GM18907 (cell line): ENCODE measurements at regions not wholly inside any gene's neighbourhood (a gene's known extent, or its start where the extent isn't known, plus 50 kb on each side); places are given as distances from the start of the nearest gene placed in this dataset.

ENCODE experiments used
- ATAC-seq: cut with Tn5 transposase; IDR thresholded peaks from one replicate; pipeline ENCODE4 v1.9.1; 2021; ENCODE audit warnings: mild to moderate bottlenecking, moderate library complexity; ENCODE audit not compliant: unreplicated experiment

- no peak for ATAC-seq
Observed at GRCh38 chr15:47383801-47384200, 333.5 kb upstream of the SEMA6D start.

GRCh38 chr15:47384341-47384740 is 333.0 kb upstream of the SEMA6D start:
- ATAC-seq: no peak

GRCh38 chr15:47384776-47385175 is 332.5 kb upstream of the SEMA6D start:
- no peak for ATAC-seq

- no peak for ATAC-seq
Observed at GRCh38 chr15:47386459-47386858, 330.8 kb upstream of the SEMA6D start.

- no peak for ATAC-seq
Observed at GRCh38 chr15:47388299-47388698, 329.0 kb upstream of the SEMA6D start.

GRCh38 chr15:47390208-47390765 is 327.0 kb upstream of the SEMA6D start:
- ATAC-seq: no peak

GRCh38 chr15:47394286-47394809 is 323.0 kb upstream of the SEMA6D start:
- no peak for ATAC-seq

- ATAC-seq: no peak
Observed at GRCh38 chr15:47395076-47395475, 322.2 kb upstream of the SEMA6D start.

- ATAC-seq: no peak
Observed at GRCh38 chr15:47397655-47398054, 319.6 kb upstream of the SEMA6D start.

- no peak for ATAC-seq
Observed at GRCh38 chr15:47398132-47398531, 319.2 kb upstream of the SEMA6D start.

- ATAC-seq: no peak
Observed at GRCh38 chr15:47398594-47398993, 318.7 kb upstream of the SEMA6D start.

- no peak for ATAC-seq
Observed at GRCh38 chr15:47399100-47399499, 318.2 kb upstream of the SEMA6D start.

- no peak for ATAC-seq
Observed at GRCh38 chr15:47400603-47401002, 316.7 kb upstream of the SEMA6D start.

GRCh38 chr15:47401427-47401826 is 315.9 kb upstream of the SEMA6D start:
- ATAC-seq: no peak

GRCh38 chr15:47402829-47403228 is 314.5 kb upstream of the SEMA6D start:
- ATAC-seq: no peak

- ATAC-seq: no peak
Observed at GRCh38 chr15:47404877-47405276, 312.4 kb upstream of the SEMA6D start.

GRCh38 chr15:47405365-47406162 is 311.7 kb upstream of the SEMA6D start:
- no peak for ATAC-seq

- no peak for ATAC-seq
Observed at GRCh38 chr15:47407692-47408091, 309.6 kb upstream of the SEMA6D start.

GRCh38 chr15:47409038-47409437 is 308.3 kb upstream of the SEMA6D start:
- no peak for ATAC-seq

- ATAC-seq: no peak
Observed at GRCh38 chr15:47409600-47409999, 307.7 kb upstream of the SEMA6D start.

GRCh38 chr15:47410247-47410646 is 307.1 kb upstream of the SEMA6D start:
- ATAC-seq: no peak

- no peak for ATAC-seq
Observed at GRCh38 chr15:47411733-47412132, 305.6 kb upstream of the SEMA6D start.
